ENCODE measurements at regions not wholly inside any gene's neighbourhood (a gene's known extent, or its start where the extent isn't known, plus 50 kb on each side); places are given as distances from the start of the nearest gene placed in this dataset.

DNA sequence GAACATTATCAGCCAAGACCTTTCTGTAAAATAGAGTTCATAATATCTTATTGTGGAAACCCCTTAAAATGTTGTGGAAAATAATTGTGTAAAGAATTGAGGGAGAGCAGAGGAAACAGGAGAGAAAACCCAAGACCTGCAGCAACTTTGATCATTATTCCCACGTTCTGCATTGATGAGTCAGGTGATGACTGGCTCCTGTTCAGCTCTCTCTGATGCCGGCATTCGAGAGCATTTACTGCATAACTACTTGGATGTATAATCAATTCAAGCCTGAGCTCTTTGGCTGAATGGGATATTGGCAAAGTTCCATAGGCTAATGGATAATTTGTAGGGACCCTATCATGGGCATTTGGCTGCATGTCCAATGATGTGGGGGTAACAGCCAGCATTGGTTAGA, 176.3 kb upstream of the ARID2 start:
- DNase-seq: peak; percentile 77

GRCh38 chr12:45557016-45557415, 172.5 kb upstream of the ARID2 start:
- DNase-seq: no peak

- no peak for DNase-seq
Observed at GRCh38 chr12:45558353-45558752, 171.2 kb upstream of the ARID2 start.

DNA sequence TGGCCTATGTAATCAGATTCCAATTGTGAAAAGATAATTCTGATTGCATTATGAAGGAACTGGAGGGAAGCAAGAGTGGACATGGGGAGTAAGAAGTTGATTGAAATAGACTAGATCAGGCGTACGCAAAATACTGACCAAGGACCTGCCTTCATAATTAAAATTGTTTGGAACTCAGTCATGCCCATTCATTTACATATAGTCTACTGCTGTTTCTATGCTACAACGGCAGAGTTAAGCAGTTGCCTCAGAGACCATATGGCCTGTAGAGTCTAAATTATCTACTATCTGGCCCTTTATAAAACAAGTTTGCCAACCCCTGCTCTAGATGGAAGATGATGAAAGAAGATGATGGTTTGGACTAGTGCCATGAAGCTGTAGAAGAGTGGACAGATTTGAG, 170.0 kb upstream of the ARID2 start:
- DNase-seq: no peak

DNA sequence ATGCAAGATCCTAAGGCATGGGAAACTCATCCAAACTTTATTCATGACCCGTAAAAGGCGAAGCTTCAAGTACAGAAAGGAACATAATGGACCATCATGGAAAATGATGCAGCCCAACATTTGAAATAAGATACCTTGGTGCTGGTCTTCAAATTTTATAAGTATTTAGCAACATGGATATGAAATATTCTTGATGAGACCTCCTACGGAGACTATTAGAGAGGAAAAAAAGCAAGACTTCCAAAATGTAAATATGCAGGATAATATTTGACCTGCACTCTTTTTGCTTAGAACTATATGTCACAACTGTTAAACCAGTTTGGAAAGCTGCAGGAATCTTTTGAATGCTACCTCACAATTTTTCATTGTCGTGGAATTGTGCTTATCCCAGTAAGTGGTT, 168.8 kb upstream of the ARID2 start:
- DNase-seq: peak; percentile 27

DNA sequence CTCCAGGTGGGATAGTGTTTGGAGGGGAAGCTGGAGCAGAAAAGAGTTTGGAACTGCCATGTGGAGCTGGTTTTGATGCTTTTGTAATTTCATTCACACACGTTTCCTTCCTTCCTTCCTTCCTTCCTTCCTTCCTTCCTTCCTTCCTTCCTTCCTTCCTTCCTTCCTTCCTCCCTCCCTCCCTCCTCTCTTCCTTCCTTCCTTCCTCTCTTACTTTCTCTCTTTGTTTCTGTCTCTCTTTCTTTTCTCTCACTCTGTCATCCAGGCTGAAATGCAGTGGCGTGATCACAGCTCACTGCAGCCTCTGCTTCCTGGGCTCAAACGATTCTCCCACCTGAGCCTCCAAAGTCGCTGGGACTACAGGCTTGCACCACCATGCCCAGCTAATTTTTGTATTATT, 168.0 kb upstream of the ARID2 start:
- no peak for DNase-seq

- no peak for DNase-seq
Observed at GRCh38 chr12:45565590-45565989, 163.9 kb upstream of the ARID2 start.

DNA sequence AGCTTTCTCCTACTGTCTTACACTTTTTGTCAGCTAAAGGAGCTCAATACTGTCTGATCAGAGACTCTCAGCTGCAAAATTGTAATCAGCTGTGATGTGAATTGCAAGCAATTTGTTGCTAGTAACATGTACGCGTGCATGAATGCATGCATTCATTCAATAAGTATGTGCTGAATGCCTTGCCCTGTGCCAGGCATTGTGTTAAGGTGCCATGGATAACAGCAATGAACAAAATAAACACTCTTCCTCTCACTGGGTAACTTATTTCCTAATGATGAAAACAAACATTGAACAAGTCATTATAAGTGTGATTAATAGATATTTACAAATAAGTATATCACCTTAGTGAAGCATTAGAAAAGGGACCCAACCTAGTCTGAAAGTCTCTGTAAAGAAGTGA, 163.2 kb upstream of the ARID2 start:
- no peak for DNase-seq

DNA sequence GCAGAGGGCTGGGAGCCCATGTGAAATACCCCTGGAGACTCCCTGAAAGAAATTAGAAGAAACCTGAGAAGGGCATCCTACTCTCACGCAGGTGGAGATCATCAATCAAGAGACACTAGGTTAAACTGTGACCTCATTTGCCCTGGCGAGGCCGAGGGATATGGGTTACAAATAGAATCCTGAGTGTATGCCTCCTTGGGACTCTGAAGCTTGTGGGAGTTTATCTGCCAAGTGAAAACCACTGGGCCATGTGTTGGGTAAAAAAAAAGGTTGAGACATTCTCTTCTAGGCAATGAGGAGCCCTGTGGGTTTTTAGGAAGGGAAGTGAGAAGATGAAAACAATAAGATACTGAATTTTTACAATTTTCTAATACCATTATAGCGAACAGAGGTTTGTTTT, 160.7 kb upstream of the ARID2 start:
- no peak for DNase-seq

GRCh38 chr12:45570501-45570900, 159.0 kb upstream of the ARID2 start:
- no peak for DNase-seq

- DNase-seq: no peak
Observed at GRCh38 chr12:45572114-45572513, 157.4 kb upstream of the ARID2 start.

- no peak for DNase-seq
Observed at GRCh38 chr12:45575417-45575816, 154.1 kb upstream of the ARID2 start.

DNA sequence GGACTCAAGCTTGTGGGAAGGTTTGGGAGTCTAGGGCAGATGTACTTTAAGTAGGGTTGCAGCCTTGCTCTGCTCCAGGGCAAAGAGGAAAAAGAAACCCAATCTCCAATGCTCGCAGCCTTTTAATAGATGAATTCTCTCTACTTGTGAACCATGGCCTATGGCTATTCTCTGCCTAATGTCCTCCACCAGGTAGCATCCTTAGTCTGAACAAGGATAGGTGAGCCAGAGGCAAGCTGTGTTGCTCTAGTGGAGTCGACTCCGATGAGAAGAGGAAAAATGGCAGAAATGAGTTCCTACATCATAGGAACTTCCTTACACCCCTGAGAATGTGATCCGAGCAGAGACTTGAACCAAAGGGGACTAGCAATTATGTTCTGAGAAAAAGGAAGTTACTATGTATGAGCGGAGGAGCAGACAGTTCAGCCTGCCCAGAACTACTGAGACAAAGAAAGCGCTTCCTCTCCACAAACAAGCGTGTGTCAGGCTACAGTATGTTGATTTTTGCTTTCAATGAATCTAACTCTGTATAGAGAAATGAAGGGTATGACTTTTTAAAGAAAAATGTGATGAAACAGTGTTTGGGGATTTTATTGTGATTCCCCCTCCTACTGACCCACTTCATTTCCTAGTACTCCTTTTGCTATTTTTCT, 153.6 kb upstream of the ARID2 start:
- DNase-seq: no peak

DNA sequence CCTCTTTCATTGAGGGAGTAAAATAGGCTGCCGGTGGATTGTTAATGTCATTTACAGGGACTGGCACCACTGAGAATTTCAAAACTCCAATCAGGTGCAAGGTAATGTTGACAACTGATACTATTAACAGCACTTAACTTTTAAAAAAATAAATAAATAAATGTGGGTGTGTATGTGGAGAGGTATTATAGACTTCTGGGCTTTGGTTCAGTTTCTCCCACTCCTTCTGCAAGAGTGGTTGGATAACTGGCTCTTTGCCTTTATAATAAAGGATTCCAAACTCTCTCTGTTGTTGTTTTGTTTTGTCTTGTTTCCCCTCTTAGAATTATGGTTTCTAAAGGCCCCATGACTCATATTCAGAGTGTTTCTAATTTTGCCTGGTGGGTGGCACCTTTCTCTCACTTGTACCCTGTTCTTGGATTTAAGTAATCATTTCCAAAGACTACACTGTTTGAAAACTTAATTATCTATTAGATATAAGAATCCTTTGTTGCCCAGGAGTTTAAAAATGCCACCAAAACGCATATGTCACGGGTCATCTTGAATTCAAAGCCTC, 151.6 kb upstream of the ARID2 start:
- peak; percentile 87 for DNase-seq

- no peak for DNase-seq
Observed at GRCh38 chr12:45580356-45580969, 149.0 kb upstream of the ARID2 start.

GRCh38 chr12:45581112-45581511, 148.4 kb upstream of the ARID2 start:
- no peak for DNase-seq

GRCh38 chr12:45582536-45582935, 147.0 kb upstream of the ARID2 start:
- DNase-seq: peak; percentile 55

- no peak for DNase-seq
Observed at GRCh38 chr12:45582986-45583659, 146.4 kb upstream of the ARID2 start.

DNA sequence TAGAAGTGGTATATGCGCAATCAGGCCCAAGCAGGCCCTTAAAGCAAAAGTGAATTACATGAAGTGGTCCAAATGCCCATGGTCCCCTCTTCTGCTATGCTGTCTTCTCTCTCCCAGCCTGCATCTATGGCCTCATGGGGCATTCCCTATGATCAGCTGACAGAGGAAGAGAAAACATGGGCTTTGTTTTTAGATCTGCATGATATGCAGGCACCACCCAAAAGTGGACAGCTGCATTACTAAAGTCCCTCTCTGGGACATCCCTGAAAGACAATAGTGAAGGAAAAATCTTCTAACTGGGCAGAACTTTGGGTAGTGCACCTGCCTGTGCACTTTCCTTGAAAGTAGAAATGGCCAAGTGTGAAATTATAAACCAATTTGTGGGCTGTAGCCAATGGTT, 145.2 kb upstream of the ARID2 start:
- DNase-seq: no peak

GRCh38 chr12:45585522-45586230, 143.8 kb upstream of the ARID2 start:
- no peak for DNase-seq

- no peak for DNase-seq
Observed at GRCh38 chr12:45586486-45586885, 143.0 kb upstream of the ARID2 start.

DNA sequence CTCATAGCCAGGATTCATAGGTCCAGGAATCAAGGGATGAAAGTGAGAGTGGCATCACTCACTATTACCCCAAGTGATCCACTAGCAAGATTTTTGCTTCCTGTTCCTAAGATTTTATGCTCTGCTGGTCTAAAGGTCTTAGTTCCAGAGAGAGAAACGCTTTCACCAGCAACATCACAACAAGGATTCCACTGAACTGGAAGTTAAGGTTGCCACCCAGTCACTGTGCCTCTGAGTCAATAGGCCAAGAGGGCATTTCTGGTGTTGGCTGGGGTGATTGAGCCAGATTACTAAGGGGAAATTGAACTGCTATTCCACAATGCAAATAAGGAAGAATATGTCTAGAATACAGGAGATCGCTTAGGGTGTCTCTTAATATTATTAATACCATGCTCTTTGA, 142.5 kb upstream of the ARID2 start:
- no peak for DNase-seq

DNA sequence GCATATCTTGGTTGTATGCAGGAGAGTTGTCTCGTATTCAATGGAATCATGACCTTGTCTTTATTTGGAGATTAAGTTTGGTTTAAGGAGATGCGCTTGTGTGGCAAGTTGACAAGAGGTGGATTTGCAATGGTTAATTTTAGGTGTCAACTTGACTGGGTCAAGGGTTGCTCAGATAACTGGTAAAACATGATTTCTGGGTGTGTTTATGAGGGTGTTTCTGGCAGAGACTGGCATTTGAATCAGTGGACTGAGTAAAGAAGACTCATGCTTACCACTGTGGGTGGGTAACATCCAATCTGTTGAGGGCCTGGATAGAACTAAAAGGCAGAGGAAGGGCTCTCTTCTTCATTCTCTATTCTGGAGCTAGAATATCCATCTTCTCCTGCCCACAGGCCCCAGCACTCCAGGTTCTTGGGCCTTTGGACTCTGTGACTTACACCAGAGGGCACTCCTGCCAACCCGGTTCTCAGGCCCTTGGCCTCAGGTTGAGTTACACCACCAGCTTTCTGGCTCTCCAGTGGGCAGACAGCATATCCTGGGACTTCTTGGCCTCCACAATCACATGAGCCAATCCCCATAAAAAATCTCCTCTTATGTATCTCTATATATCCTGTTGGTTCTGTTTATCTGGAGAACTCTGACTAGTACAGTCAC, 141.5 kb upstream of the ARID2 start:
- no peak for DNase-seq

Measured in DMS79 treated with DMSO at 0.1 percent for 48 hours (cell line).